H1 (cell line): ENCODE measurements at regions not wholly inside any gene's neighbourhood (a gene's known extent, or its start where the extent isn't known, plus 50 kb on each side); places are given as distances from the start of the nearest gene placed in this dataset.

ENCODE experiments used
- CTCF ChIA-PET: fragments of 300-600 bp; sonication (Branson Sonifier 250); formaldehyde crosslinking; loops from one replicate; lab custom pipeline; 2021; ENCODE audit not compliant: partially characterized antibody; lab: Charles Lee
- POLR2A ChIA-PET: fragments of 300-600 bp; sonication (Branson Sonifier 250); formaldehyde crosslinking; loops from one replicate; lab custom pipeline; 2021; ENCODE audit warnings: inconsistent platforms; ENCODE audit not compliant: partially characterized antibody; lab: Charles Lee
- DNase-seq, 2 experiments: peaks; one replicate each; pipeline versions ENCODE4 v3.0.0 to v3.0.0-alpha.2; 2010 to 2022; ENCODE audit warnings: low spot score in 2 of 2, low read depth in 1 of 2, mixed read lengths in 1 of 2
- FAIRE-seq: peaks from 2 replicates; lab custom pipeline; 2011; peaks lifted over from hg19 to GRCh38; lab: Jason Lieb, UNC
- H2AFZ ChIP-seq: 2 replicates; pipeline ENCODE4 v1.8.1; 2012; ENCODE audit warnings: low read length, inconsistent platforms
- H2AK5ac ChIP-seq: 2 replicates; pipeline ENCODE4 v1.6.1; 2013; ENCODE audit warnings: low read depth, low read length
- H2BK120ac ChIP-seq: replicated peaks from 2 replicates; pipeline ENCODE3; 2013; ENCODE audit warnings: low read depth, low read length, inconsistent platforms
- H2BK12ac ChIP-seq: 2 replicates; pipeline ENCODE4 v1.6.1; 2013; ENCODE audit warnings: low read depth, low read length
- H2BK15ac ChIP-seq: 2 replicates; pipeline ENCODE4 v1.6.1; 2013; ENCODE audit warnings: low read length
- H2BK20ac ChIP-seq: 2 replicates; pipeline ENCODE4 v1.6.1; 2013; ENCODE audit warnings: low read length
- H2BK5ac ChIP-seq: 2 replicates; pipeline ENCODE4 v1.6.1; 2013; ENCODE audit warnings: low read depth, low read length
- H3K14ac ChIP-seq: 2 replicates; pipeline ENCODE4 v1.6.1; 2013; ENCODE audit warnings: inconsistent platforms; ENCODE audit not compliant: insufficient read length
- H3K18ac ChIP-seq: 2 replicates; pipeline ENCODE4 v1.6.1; 2013; ENCODE audit warnings: low read length; ENCODE audit errors: extremely low read depth
- H3K23ac ChIP-seq: 2 replicates; pipeline ENCODE4 v1.6.1; 2013; ENCODE audit warnings: inconsistent platforms; ENCODE audit not compliant: insufficient read length
- H3K23me2 ChIP-seq: 2 replicates; pipeline ENCODE4 v1.6.1; 2013; ENCODE audit warnings: low read depth, low read length
- H3K27ac ChIP-seq: 2 replicates; pipeline ENCODE4 v1.6.1; 2011; ENCODE audit warnings: low read depth, low read length, inconsistent platforms
- H3K27me3 ChIP-seq, 4 experiments: replicated peaks in 1 of 4; 1 replicate in 1 of 4; 2 replicates in 3 of 4; pipeline versions ENCODE4 v1.6.1 to v1.8.1; 2011 to 2013; ENCODE audit warnings: low read length in 3 of 4, mild to moderate bottlenecking in 3 of 4, inconsistent platforms in 2 of 4, mixed read lengths in 2 of 4, moderate library complexity in 1 of 4; ENCODE audit not compliant: control insufficient read depth in 3 of 4, insufficient read depth in 3 of 4; ENCODE audit errors: extremely low read depth in 1 of 4
- H3K36me3 ChIP-seq, 4 experiments: 2 replicates each; pipeline versions ENCODE4 v1.6.1 to v1.8.1; 2011 to 2013; ENCODE audit warnings: mild to moderate bottlenecking in 4 of 4, low read length in 3 of 4, moderate library complexity in 2 of 4, control low read depth in 1 of 4, inconsistent platforms in 1 of 4; ENCODE audit not compliant: insufficient read depth in 4 of 4, control insufficient read depth in 2 of 4
- H3K4ac ChIP-seq: replicated peaks from 2 replicates; pipeline ENCODE3; 2013; ENCODE audit warnings: low read length, low read depth, mixed read lengths, inconsistent platforms; ENCODE audit not compliant: insufficient read length
- H3K4me1 ChIP-seq, 4 experiments: replicated peaks in 1 of 4; 1 replicate in 1 of 4; 2 replicates in 3 of 4; pipeline versions ENCODE4 v1.6.1 to v1.8.1; 2011 to 2013; ENCODE audit warnings: low read length in 3 of 4, inconsistent platforms in 2 of 4, mixed read lengths in 1 of 4; ENCODE audit not compliant: insufficient read depth in 4 of 4, control insufficient read depth in 3 of 4
- H3K4me2 ChIP-seq, 2 experiments: 2 replicates each; pipeline versions ENCODE4 v1.6.1 to v1.8.1; 2011 to 2013; ENCODE audit warnings: low read depth in 2 of 2, low read length in 2 of 2, control low read depth in 1 of 2, inconsistent platforms in 1 of 2, mild to moderate bottlenecking in 1 of 2; ENCODE audit not compliant: insufficient read depth in 1 of 2
- H3K4me3 ChIP-seq, 4 experiments: fragments of 200-600, 300-600 bp in 1 of 4; sonication (generic), shearing (Covaris generic), sonication (Bioruptor Twin) in 1 of 4; 2 replicates each; pipeline versions ENCODE4 v1.5.1 to v1.8.1; 2011 to 2016; ENCODE audit warnings: low read length in 4 of 4, low read depth in 3 of 4, control low read depth in 2 of 4, inconsistent platforms in 2 of 4, mild to moderate bottlenecking in 2 of 4, mixed read lengths in 1 of 4, moderate library complexity in 1 of 4; ENCODE audit not compliant: insufficient read depth in 2 of 4; ENCODE audit errors: extremely low read depth in 1 of 4
- H3K56ac ChIP-seq: replicated peaks from 2 replicates; pipeline ENCODE3; 2013; ENCODE audit warnings: low read depth, mild to moderate bottlenecking, mixed read lengths, low read length, inconsistent platforms; ENCODE audit not compliant: insufficient read length
- H3K79me1 ChIP-seq: 2 replicates; pipeline ENCODE4 v1.6.1; 2013; ENCODE audit warnings: low read depth, low read length, control low read depth
- H3K79me2 ChIP-seq, 2 experiments: 2 replicates each; pipeline versions ENCODE4 v1.6.1 to v1.8.1; 2012 to 2013; ENCODE audit warnings: low read length in 2 of 2, mild to moderate bottlenecking in 2 of 2, inconsistent platforms in 1 of 2; ENCODE audit not compliant: insufficient read depth in 2 of 2, control insufficient read depth in 1 of 2
- H3K9ac ChIP-seq, 4 experiments: replicated peaks in 1 of 4; 1 replicate in 1 of 4; 2 replicates in 3 of 4; pipeline versions ENCODE4 v1.6.1 to v1.8.1; 2011 to 2013; ENCODE audit warnings: low read depth in 3 of 4, low read length in 3 of 4, control low read depth in 2 of 4, mild to moderate bottlenecking in 2 of 4, moderate library complexity in 2 of 4, inconsistent platforms in 1 of 4; ENCODE audit errors: extremely low read depth in 1 of 4
- H3K9me3 ChIP-seq, 2 experiments: 2 replicates each; pipeline versions ENCODE4 v1.6.1 to v1.8.1; 2012 to 2013; ENCODE audit warnings: mild to moderate bottlenecking in 2 of 2, moderate library complexity in 2 of 2, control low read depth in 1 of 2, inconsistent platforms in 1 of 2, low read depth in 1 of 2, low read length in 1 of 2, mixed read lengths in 1 of 2; ENCODE audit not compliant: insufficient read depth in 2 of 2
- H4K20me1 ChIP-seq, 2 experiments: replicated peaks in 1 of 2; 2 replicates each; pipeline versions ENCODE3 to v1.8.1; 2011 to 2013; ENCODE audit warnings: inconsistent platforms in 2 of 2, low read length in 2 of 2, mild to moderate bottlenecking in 1 of 2; ENCODE audit not compliant: insufficient read depth in 2 of 2, control insufficient read depth in 1 of 2
- H4K5ac ChIP-seq: 2 replicates; pipeline ENCODE4 v1.6.1; 2013; ENCODE audit warnings: low read length, low read depth, mixed read lengths, inconsistent platforms; ENCODE audit not compliant: insufficient read length
- H4K8ac ChIP-seq: 2 replicates; pipeline ENCODE4 v1.8.0; 2013; ENCODE audit warnings: mild to moderate bottlenecking, moderate library complexity, low read length, inconsistent platforms; ENCODE audit not compliant: insufficient read depth; ENCODE audit errors: extremely low read depth
- H4K91ac ChIP-seq: replicated peaks from 2 replicates; pipeline ENCODE3; 2013; ENCODE audit warnings: low read length, mixed read lengths, inconsistent platforms; ENCODE audit not compliant: insufficient read length
- BACH1 ChIP-seq: IDR thresholded peaks from 2 replicates; pipeline ENCODE4 v1.6.1; 2012; ENCODE audit warnings: low read length, improper control_type of control experiment
- CBX8 ChIP-seq: fragments of 300-800, 300-1000 bp; sonication (generic); IDR thresholded peaks from 2 replicates; pipeline ENCODE4 v1.7.1; 2016; ENCODE audit warnings: low read depth, low read length, borderline replicate concordance
- CHD1 ChIP-seq: IDR thresholded peaks from 2 replicates; pipeline ENCODE4 v1.6.1; 2012; ENCODE audit warnings: low read depth, low read length, improper control_type of control experiment
- CHD2 ChIP-seq: IDR thresholded peaks from 2 replicates; pipeline ENCODE4 v1.6.1; 2012; ENCODE audit warnings: low read length, improper control_type of control experiment
- CREB1 ChIP-seq: IDR thresholded peaks from 2 replicates; pipeline ENCODE4 v1.6.1; 2012; ENCODE audit warnings: inconsistent platforms
- CTBP2 ChIP-seq: IDR thresholded peaks from 2 replicates; pipeline ENCODE4 v1.7.0; 2011; ENCODE audit warnings: borderline replicate concordance, mild to moderate bottlenecking, moderate library complexity, mixed read lengths, low read length; ENCODE audit not compliant: insufficient read depth, insufficient read length
- FOSL1 ChIP-seq: IDR thresholded peaks from 2 replicates; pipeline ENCODE4 v1.6.1; 2011; ENCODE audit warnings: mild to moderate bottlenecking, low read depth, low read length, moderate library complexity; ENCODE audit not compliant: insufficient read depth
- GABPA ChIP-seq: IDR thresholded peaks from 2 replicates; pipeline ENCODE4 v1.6.1; 2011; ENCODE audit warnings: mild to moderate bottlenecking, low read length, moderate library complexity, borderline replicate concordance; ENCODE audit not compliant: insufficient read depth
- KDM1A ChIP-seq: fragments of 200-600, 300-600 bp; sonication (generic); IDR thresholded peaks from 2 replicates; pipeline ENCODE4 v1.7.1; 2016; ENCODE audit warnings: mild to moderate bottlenecking, low read length, borderline replicate concordance
- NANOG ChIP-seq: IDR thresholded peaks from 2 replicates; pipeline ENCODE4 v1.6.1; 2011; ENCODE audit warnings: low read length, low read depth, mild to moderate bottlenecking, inconsistent platforms; ENCODE audit not compliant: insufficient read depth, poor library complexity, severe bottlenecking
- NRF1 ChIP-seq: IDR thresholded peaks from 2 replicates; pipeline ENCODE4 v1.6.1; 2011; ENCODE audit warnings: mild to moderate bottlenecking, low read depth, low read length, improper control_type of control experiment
- POLR2A ChIP-seq, 2 experiments: IDR thresholded peaks; 1 replicate in 1 of 2; 2 replicates in 1 of 2; pipeline ENCODE4 v1.6.1; 2011; ENCODE audit warnings: low read depth in 2 of 2, low read length in 2 of 2, mild to moderate bottlenecking in 2 of 2; ENCODE audit errors: control extremely low read depth in 1 of 2
- SIRT6 ChIP-seq: IDR thresholded peaks from one replicate; pipeline ENCODE4 v1.7.1; 2012; ENCODE audit warnings: low read length, inconsistent platforms
- SP2 ChIP-seq: IDR thresholded peaks from 2 replicates; pipeline ENCODE4 v1.6.1; 2012; ENCODE audit warnings: mild to moderate bottlenecking, low read length, inconsistent platforms
- TAF1 ChIP-seq: IDR thresholded peaks from 2 replicates; pipeline ENCODE4 v1.6.1; 2011; ENCODE audit warnings: mild to moderate bottlenecking, low read depth, low read length
- YY1 ChIP-seq: IDR thresholded peaks from 2 replicates; pipeline ENCODE4 v1.6.1; 2011; ENCODE audit warnings: low read depth, mild to moderate bottlenecking, low read length
- WGBS, 2 experiments: shearing (Covaris generic) in 1 of 2; methylation state at CpG; one replicate each; pipeline versions ENCODE4 v1.1.6 to v1.1.7; 2013 to 2015; ENCODE audit warnings: low lambda C conversion rate in 2 of 2, mixed read lengths in 2 of 2, inconsistent platforms in 1 of 2, low coverage in 1 of 2, missing lambda C conversion rate in 1 of 2; ENCODE audit not compliant: insufficient replicate concordance in 2 of 2, insufficient coverage in 1 of 2, insufficient read length in 1 of 2; ENCODE audit errors: extremely low coverage in 1 of 2, missing lambda C conversion rate in 1 of 2; 5-methylcytosine and 5-hydroxymethylcytosine counted together

DNA sequence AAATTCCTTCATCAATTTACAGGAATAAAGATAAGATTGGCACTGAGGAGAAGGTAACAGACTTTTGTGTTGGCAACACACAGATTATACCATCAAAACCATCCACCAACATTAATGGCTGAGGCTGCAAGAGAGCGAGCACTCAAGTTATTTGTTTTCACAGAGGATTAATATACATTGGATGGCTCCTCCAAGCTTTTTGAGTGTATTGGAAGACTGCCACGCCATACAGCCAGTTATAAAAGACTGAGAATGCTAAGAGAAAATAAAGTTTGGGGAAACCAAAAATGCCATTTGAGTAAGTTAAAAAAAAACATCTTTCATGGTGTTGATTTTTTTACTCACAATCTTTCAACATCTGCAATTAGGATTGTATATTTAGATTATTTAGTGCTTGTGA is 973.8 kb upstream of the SLC35B3 start:
- CTCF ChIA-PET: no interaction called here
- Histone ChIP-seq H2BK15ac (no peak overlapping the region), H2BK20ac (no peak overlapping the region), H3K9ac (no peak overlapping the region), H3K23ac (no peak overlapping the region), H2AK5ac (no peak overlapping the region), H4K91ac (no peak overlapping the region), H3K79me1 (no peaks in the 10 kb centered on the region), H2BK120ac (no peak overlapping the region), H3K56ac (no peak overlapping the region), H3K18ac (no peak overlapping the region), H3K4me1 (no peaks in the 10 kb centered on the region), H3K27ac (no peak overlapping the region), H4K8ac (no peak overlapping the region), H3K14ac (no peak overlapping the region), H3K23me2 (no peaks in the 10 kb centered on the region), H4K20me1 (no peaks in the 10 kb centered on the region), H2BK5ac (no peak overlapping the region), H3K4me2 (no peak overlapping the region), H3K27me3 (no peaks in the 10 kb centered on the region), H4K5ac (no peak overlapping the region), H3K4me3 (no peak overlapping the region), H3K36me3 (no peaks in the 10 kb centered on the region), H2AFZ (no peak overlapping the region), H2BK12ac (no peak overlapping the region), H3K79me2 (no peaks in the 10 kb centered on the region), H3K4ac (no peak overlapping the region), H3K9me3 (0 out of 4 replicates have a peak, but pooled peaks cover 0 to 3% of the 10 kb centered on the region in 2 experiments)
- no peak for DNase-seq
- FAIRE-seq: no peak
- POLR2A ChIA-PET: interaction anchor here (0.7 kb wide), 1 partner anchor 356 kb away, joined by 3 read pairs; no protein-coding TSS in a partner anchor
- 90% methylated on average over 2 of the region's 2 CpGs; no CpG with 5 or more reads in 1 of the 2 experiments for WGBS, 2 experiments
- TF ChIP-seq FOSL1 (no peak), NANOG (no peak), NRF1 (no peak), CBX8 (no peak), CTBP2 (no peak), CREB1 (no peak), POLR2A (IDR thresholded peaks at IDR 0.05; ENCODE audit: control extremely low read depth in 1 of 2, low read depth in 2 of 2, low read length in 2 of 2) (no peak), GABPA (no peak), KDM1A (no peak), TAF1 (no peak), SP2 (no peak), SIRT6 (no peak), CHD2 (no peak), YY1 (no peak), CHD1 (no peak), BACH1 (no peak)
